ENCODE measurements at regions not wholly inside any gene's neighbourhood (a gene's known extent, or its start where the extent isn't known, plus 50 kb on each side); places are given as distances from the start of the nearest gene placed in this dataset.

DNA sequence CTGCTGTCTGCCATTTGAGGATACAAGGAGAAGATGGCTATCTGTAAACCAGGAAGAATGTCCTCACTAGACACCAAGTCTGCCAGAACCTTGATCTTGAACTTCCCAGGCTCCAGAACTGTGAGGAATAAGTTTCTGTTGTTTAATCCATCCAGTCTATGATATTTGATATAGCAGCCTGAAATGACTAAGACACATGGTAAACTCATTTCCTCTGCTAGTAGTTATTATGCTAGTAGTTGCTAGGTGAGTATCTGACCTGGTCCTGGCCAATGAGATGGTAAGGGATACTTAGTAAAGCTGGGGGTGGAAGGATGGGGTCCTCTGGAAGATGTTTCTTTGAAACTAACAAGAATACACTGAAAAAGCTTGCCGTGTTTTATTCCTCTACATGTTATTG is 280.7 kb upstream of the ARHGEF26 start (continued):
- no peak for TF ChIP-seq IRF2 (CRISPR knock-in tag; IDR thresholded peaks at IDR 0.05; ENCODE audit: borderline replicate concordance, low read depth)

DNA sequence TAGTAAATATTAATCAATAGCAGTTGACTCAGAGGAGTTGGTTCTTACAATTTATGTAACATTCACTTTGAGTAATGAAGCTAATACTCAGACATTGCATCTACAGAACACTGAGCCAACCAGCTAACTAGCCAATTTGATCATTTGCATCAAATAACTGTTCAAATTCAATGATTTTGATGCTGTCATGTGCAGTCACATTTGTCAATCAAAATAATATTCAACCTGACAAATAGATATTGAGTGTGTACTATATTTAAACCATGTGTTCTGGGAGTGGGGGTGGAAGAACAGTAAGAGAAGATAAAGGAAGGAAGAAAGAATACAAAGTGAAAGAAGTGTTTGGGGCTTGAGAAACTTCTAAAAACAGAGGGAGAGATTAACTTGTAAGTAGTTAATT is 277.2 kb upstream of the ARHGEF26 start:
- H3K27me3 Mint-ChIP-seq (ENCODE audit: low read depth) = no peaks in the 10 kb centered on the region

DNA sequence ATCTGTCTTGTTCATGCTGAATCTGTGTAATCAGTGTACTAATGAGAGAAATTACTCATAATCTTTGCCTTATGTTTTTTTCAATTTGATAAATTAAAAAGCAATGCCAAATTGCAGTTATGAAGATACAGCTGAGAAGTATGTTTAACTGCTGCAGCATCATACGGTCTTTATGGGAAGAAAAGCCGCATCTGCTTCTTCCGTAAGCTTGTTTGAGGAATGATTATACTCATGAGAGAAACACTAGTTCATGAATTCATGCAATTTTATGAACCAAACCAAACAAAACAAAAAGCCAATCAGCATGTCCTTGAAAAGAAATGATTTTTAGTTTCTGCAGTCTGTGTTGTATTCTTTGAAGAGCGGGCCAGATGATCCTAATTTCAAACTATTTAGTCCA is 275.9 kb upstream of the ARHGEF26 start:
- TF ChIP-seq, protein P1, sequence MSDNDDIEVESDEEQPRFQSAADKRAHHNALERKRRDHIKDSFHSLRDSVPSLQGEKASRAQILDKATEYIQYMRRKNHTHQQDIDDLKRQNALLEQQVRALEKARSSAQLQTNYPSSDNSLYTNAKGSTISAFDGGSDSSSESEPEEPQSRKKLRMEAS (CRISPR knock-in tag; IDR thresholded peaks at IDR 0.05) = no peak
- TF ChIP-seq, protein P2, sequence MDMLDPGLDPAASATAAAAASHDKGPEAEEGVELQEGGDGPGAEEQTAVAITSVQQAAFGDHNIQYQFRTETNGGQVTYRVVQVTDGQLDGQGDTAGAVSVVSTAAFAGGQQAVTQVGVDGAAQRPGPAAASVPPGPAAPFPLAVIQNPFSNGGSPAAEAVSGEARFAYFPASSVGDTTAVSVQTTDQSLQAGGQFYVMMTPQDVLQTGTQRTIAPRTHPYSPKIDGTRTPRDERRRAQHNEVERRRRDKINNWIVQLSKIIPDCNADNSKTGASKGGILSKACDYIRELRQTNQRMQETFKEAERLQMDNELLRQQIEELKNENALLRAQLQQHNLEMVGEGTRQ (CRISPR knock-in tag; IDR thresholded peaks at IDR 0.05) = no peak
- TF ChIP-seq ZNF416 (CRISPR knock-in tag; IDR thresholded peaks at IDR 0.05) = no peak
- TF ChIP-seq, protein P3, sequence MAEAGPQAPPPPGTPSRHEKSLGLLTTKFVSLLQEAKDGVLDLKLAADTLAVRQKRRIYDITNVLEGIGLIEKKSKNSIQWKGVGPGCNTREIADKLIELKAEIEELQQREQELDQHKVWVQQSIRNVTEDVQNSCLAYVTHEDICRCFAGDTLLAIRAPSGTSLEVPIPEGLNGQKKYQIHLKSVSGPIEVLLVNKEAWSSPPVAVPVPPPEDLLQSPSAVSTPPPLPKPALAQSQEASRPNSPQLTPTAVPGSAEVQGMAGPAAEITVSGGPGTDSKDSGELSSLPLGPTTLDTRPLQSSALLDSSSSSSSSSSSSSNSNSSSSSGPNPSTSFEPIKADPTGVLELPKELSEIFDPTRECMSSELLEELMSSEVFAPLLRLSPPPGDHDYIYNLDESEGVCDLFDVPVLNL (CRISPR knock-in tag; IDR thresholded peaks at IDR 0.05; ENCODE audit: borderline replicate concordance, low read depth) = no peak
- CTCF ChIA-PET = no interaction called here
- H3K27ac Mint-ChIP-seq = no peak overlapping the region
- ATAC-seq (no peak), DNase-seq (ENCODE audit: low spot score) (no peak)
- no peaks in the 10 kb centered on the region for H3K4me1 Mint-ChIP-seq
- no peaks in the 10 kb centered on the region for H3K27me3 Mint-ChIP-seq (ENCODE audit: low read depth)
- no peaks in the 10 kb centered on the region for H3K36me3 Mint-ChIP-seq
- H3K9me3 Mint-ChIP-seq = peaks cover 9% of the 10 kb centered on the region; the same call in 1 of the 2 replicates
- POLR2A ChIA-PET = no interaction called here
- no peak overlapping the region for H3K4me3 Mint-ChIP-seq

More for the DNA sequence above, 277.2 kb upstream of the ARHGEF26 start:
- Mint-ChIP-seq H3K9me3 (peaks cover 9% of the 10 kb centered on the region; the same call in 1 of the 2 replicates), H3K4me1 (no peaks in the 10 kb centered on the region), H3K36me3 (no peaks in the 10 kb centered on the region), H3K4me3 (no peak overlapping the region), H3K27ac (no peak overlapping the region)
- no peak for TF ChIP-seq KAT7 (CRISPR knock-in tag; IDR thresholded peaks at IDR 0.05; ENCODE audit: borderline replicate concordance)
- TF ChIP-seq, protein P4, sequence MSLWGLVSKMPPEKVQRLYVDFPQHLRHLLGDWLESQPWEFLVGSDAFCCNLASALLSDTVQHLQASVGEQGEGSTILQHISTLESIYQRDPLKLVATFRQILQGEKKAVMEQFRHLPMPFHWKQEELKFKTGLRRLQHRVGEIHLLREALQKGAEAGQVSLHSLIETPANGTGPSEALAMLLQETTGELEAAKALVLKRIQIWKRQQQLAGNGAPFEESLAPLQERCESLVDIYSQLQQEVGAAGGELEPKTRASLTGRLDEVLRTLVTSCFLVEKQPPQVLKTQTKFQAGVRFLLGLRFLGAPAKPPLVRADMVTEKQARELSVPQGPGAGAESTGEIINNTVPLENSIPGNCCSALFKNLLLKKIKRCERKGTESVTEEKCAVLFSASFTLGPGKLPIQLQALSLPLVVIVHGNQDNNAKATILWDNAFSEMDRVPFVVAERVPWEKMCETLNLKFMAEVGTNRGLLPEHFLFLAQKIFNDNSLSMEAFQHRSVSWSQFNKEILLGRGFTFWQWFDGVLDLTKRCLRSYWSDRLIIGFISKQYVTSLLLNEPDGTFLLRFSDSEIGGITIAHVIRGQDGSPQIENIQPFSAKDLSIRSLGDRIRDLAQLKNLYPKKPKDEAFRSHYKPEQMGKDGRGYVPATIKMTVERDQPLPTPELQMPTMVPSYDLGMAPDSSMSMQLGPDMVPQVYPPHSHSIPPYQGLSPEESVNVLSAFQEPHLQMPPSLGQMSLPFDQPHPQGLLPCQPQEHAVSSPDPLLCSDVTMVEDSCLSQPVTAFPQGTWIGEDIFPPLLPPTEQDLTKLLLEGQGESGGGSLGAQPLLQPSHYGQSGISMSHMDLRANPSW (CRISPR knock-in tag; conservative IDR thresholded peaks at IDR 0.05; ENCODE audit: low read depth) = no peak
- TF ChIP-seq NR3C1 (CRISPR knock-in tag; conservative IDR thresholded peaks at IDR 0.05; ENCODE audit: low read depth) = no peak
- TF ChIP-seq FOXP1 (CRISPR knock-in tag; IDR thresholded peaks at IDR 0.05; ENCODE audit: borderline replicate concordance) = no peak
- no peak for TF ChIP-seq TEAD4 (CRISPR knock-in tag; IDR thresholded peaks at IDR 0.05)
- TF ChIP-seq, protein P5, sequence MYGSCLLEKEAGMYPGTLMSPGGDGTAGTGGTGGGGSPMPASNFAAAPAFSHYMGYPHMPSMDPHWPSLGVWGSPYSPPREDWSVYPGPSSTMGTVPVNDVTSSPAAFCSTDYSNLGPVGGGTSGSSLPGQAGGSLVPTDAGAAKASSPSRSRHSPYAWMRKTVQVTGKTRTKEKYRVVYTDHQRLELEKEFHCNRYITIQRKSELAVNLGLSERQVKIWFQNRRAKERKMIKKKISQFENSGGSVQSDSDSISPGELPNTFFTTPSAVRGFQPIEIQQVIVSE (CRISPR knock-in tag; IDR thresholded peaks at IDR 0.05; ENCODE audit: borderline replicate concordance) = no peak
- no peak for TF ChIP-seq ZNF232 (CRISPR knock-in tag; IDR thresholded peaks at IDR 0.05)
- TF ChIP-seq ZNF671 (CRISPR knock-in tag; IDR thresholded peaks at IDR 0.05) = no peak
- TF ChIP-seq SOX15 (CRISPR knock-in tag; IDR thresholded peaks at IDR 0.05) = no peak
- no peak for TF ChIP-seq JAZF1 (CRISPR knock-in tag; IDR thresholded peaks at IDR 0.05)
- ATAC-seq (no peak), DNase-seq (ENCODE audit: low spot score) (no peak)
- CTCF ChIA-PET = no interaction called here
- POLR2A ChIA-PET = interaction anchor here (0.6 kb wide), 1 partner anchor 9 kb away, joined by 3 read pairs; no protein-coding TSS in a partner anchor

DNA sequence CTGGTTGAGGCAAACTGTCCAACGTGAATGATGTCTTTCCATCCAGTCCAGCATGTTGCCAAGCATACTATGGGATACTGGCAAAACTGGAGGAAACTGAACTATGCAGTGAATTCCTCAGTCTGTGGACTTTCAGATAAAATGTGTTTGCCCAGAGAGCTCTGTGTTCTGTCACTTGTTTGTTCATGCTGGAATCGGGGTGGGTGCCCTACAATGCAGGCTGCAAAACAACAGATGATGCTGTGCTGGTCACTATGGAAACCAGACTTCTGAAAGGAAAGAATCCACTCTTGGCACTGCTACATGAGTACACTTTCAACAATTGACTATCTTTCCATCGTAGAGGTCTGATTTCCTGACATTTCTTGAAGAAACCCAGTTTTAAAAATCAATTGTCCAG is 272.5 kb upstream of the ARHGEF26 start:
- CTCF ChIA-PET = interaction anchor here (2.3 kb wide), 1 partner anchor 13 kb away, joined by 10 read pairs; no protein-coding TSS in a partner anchor
- POLR2A ChIA-PET = no interaction called here
- Mint-ChIP-seq H3K27me3 (ENCODE audit: low read depth) (no peaks in the 10 kb centered on the region), H3K36me3 (no peaks in the 10 kb centered on the region), H3K4me3 (no peak overlapping the region), H3K4me1 (peaks cover 4% of the 10 kb centered on the region), H3K27ac (no peak overlapping the region), H3K9me3 (no peaks in the 10 kb centered on the region)
- ATAC-seq (no peak), DNase-seq (ENCODE audit: low spot score) (no peak)
- TF ChIP-seq, protein P6, sequence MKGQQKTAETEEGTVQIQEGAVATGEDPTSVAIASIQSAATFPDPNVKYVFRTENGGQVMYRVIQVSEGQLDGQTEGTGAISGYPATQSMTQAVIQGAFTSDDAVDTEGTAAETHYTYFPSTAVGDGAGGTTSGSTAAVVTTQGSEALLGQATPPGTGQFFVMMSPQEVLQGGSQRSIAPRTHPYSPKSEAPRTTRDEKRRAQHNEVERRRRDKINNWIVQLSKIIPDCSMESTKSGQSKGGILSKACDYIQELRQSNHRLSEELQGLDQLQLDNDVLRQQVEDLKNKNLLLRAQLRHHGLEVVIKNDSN (CRISPR knock-in tag; IDR thresholded peaks at IDR 0.05) = no peak
- no peak for TF ChIP-seq GABPB1 (CRISPR knock-in tag; IDR thresholded peaks at IDR 0.05)
- TF ChIP-seq, protein P3 (CRISPR knock-in tag; IDR thresholded peaks at IDR 0.05; ENCODE audit: borderline replicate concordance, low read depth) = no peak
- TF ChIP-seq, protein P7, sequence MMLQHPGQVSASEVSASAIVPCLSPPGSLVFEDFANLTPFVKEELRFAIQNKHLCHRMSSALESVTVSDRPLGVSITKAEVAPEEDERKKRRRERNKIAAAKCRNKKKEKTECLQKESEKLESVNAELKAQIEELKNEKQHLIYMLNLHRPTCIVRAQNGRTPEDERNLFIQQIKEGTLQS (CRISPR knock-in tag; conservative IDR thresholded peaks at IDR 0.05) = no peak
- no peak for TF ChIP-seq ATF1 (CRISPR knock-in tag; IDR thresholded peaks at IDR 0.05)

Data from WTC11 (cell line).